GM23338 (cell line): ENCODE measurements at regions not wholly inside any gene's neighbourhood (a gene's known extent, or its start where the extent isn't known, plus 50 kb on each side); places are given as distances from the start of the nearest gene placed in this dataset.

Source experiments
- ATAC-seq: fragments of 200-7000 bp; cut with Tn5 transposase; 3 replicates; pipeline ENCODE4 v1.9.1; 2020
- DNase-seq: peaks from one replicate; pipeline ENCODE4 v3.0.0-alpha.2; 2015; ENCODE audit warnings: low spot score
- H2AFZ ChIP-seq: fragments of 200-600 bp; sonication (generic); 2 replicates; pipeline ENCODE4 v1.8.0; 2016; ENCODE audit warnings: antibody characterized with exemption, mild to moderate bottlenecking, moderate library complexity
- H3F3A ChIP-seq: fragments of 200-600 bp; sonication (generic); replicated peaks from 2 replicates; pipeline ENCODE4 v1.8.0; 2017; ENCODE audit warnings: antibody characterized with exemption, mixed run types, low read depth
- H3K27ac ChIP-seq: fragments of 200-600 bp; sonication (generic); 2 replicates; pipeline ENCODE4 v1.6.1; 2016; ENCODE audit warnings: low read depth
- H3K27me3 ChIP-seq: fragments of 200-600 bp; sonication (generic); 2 replicates; pipeline ENCODE4 v1.8.0; 2016; ENCODE audit warnings: mild to moderate bottlenecking, mixed run types, moderate library complexity; ENCODE audit not compliant: insufficient read depth
- H3K36me3 ChIP-seq: fragments of 200-600 bp; sonication (generic); 2 replicates; pipeline ENCODE4 v1.8.0; 2016; ENCODE audit warnings: mild to moderate bottlenecking; ENCODE audit not compliant: insufficient read depth
- H3K4me1 ChIP-seq: fragments of 200-600 bp; sonication (generic); 2 replicates; pipeline ENCODE4 v1.8.0; 2016; ENCODE audit warnings: mild to moderate bottlenecking, moderate library complexity; ENCODE audit not compliant: insufficient read depth
- H3K4me2 ChIP-seq: fragments of 200-600 bp; sonication (generic); 2 replicates; pipeline ENCODE4 v1.7.1; 2017; ENCODE audit warnings: mixed run types
- H3K4me3 ChIP-seq: fragments of 200-600 bp; sonication (generic); 2 replicates; pipeline ENCODE4 v1.6.1; 2016; ENCODE audit warnings: mixed run types
- H3K79me2 ChIP-seq: fragments of 200-600 bp; sonication (generic); replicated peaks from 2 replicates; pipeline ENCODE4 v1.8.0; 2017; ENCODE audit warnings: mild to moderate bottlenecking; ENCODE audit not compliant: insufficient read depth
- H3K9me2 ChIP-seq: fragments of 200-600 bp; sonication (generic); 2 replicates; pipeline ENCODE4 v1.8.0; 2017; ENCODE audit not compliant: insufficient read depth
- H4K20me1 ChIP-seq: fragments of 200-600 bp; sonication (generic); replicated peaks from 2 replicates; pipeline ENCODE4 v1.8.0; 2017; ENCODE audit warnings: mild to moderate bottlenecking; ENCODE audit not compliant: insufficient read depth
- H3K27ac Mint-ChIP-seq: 2 replicates; pipeline ENCODE4 v1.8.0; 2020; ENCODE audit warnings: inconsistent platforms, mild to moderate bottlenecking, moderate library complexity, mixed read lengths
- H3K27me3 Mint-ChIP-seq: 3 replicates; pipeline ENCODE4 v1.8.0; 2022; ENCODE audit warnings: low read depth, mild to moderate bottlenecking, moderate library complexity, mixed read lengths, inconsistent platforms; ENCODE audit not compliant: insufficient read depth, poor library complexity
- H3K36me3 Mint-ChIP-seq: 3 replicates; pipeline ENCODE4 v1.8.0; 2021; ENCODE audit warnings: low read depth, mild to moderate bottlenecking, inconsistent platforms, moderate library complexity, mixed read lengths
- H3K4me1 Mint-ChIP-seq: 3 replicates; pipeline ENCODE4 v1.8.0; 2020; ENCODE audit warnings: mild to moderate bottlenecking, inconsistent platforms, mixed read lengths
- H3K4me3 Mint-ChIP-seq: 3 replicates; pipeline ENCODE4 v1.8.0; 2021; ENCODE audit warnings: moderate library complexity, mild to moderate bottlenecking, inconsistent platforms, mixed read lengths
- H3K9me3 Mint-ChIP-seq: 3 replicates; pipeline ENCODE4 v1.8.0; 2020; ENCODE audit warnings: moderate library complexity, mild to moderate bottlenecking, inconsistent platforms, mixed read lengths
- EZH2phosphoT487 ChIP-seq: fragments of 200-600 bp; sonication (generic); IDR thresholded peaks from one replicate; pipeline ENCODE4 v1.8.1; 2018; ENCODE audit warnings: antibody characterized with exemption; ENCODE audit not compliant: unreplicated experiment
- JUNB ChIP-seq: IDR thresholded peaks from one replicate; pipeline ENCODE4 v1.6.1; 2016; ENCODE audit warnings: antibody characterized with exemption; ENCODE audit not compliant: unreplicated experiment
- NANOG ChIP-seq: IDR thresholded peaks from 2 replicates; pipeline ENCODE4 v1.6.1; 2016; ENCODE audit warnings: antibody characterized with exemption, borderline replicate concordance
- TF ChIP-seq, protein P1 (sequence below), 2 experiments: fragments of 200-600 bp in 1 of 2; sonication (generic) in 1 of 2; conservative IDR thresholded peaks; 2 replicates each; pipeline versions ENCODE4 v1.5.1 to v1.6.1; 2016 to 2017; ENCODE audit warnings: antibody characterized with exemption in 2 of 2, low read depth in 2 of 2, mild to moderate bottlenecking in 2 of 2, moderate library complexity in 1 of 2
- TF ChIP-seq, protein P2 (sequence below): IDR thresholded peaks from one replicate; pipeline ENCODE4 v1.6.1; 2018; ENCODE audit warnings: antibody characterized with exemption; ENCODE audit not compliant: unreplicated experiment

DNA sequence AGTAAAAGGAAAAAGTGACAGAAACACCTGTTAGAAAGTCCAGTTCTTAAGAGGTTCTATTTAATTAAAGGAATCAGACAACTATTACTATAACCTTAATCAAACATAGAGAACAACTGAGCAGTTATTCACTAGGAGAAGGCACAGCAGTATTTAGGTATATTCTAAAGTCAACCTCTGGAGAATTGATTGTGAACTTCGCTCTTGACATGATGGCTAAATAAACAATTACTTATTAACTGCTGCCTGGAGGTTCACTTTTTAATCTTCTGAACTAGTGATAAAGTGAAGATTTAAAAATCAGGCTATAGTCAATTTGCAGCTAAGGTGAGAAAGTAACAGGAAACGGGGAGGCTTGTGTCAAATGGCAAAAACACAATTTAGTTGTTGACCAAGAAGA lies 557.3 kb downstream of the FAM181B start:
- Mint-ChIP-seq H3K4me3 (no peak overlapping the region), H3K36me3 (0 out of 3 replicates have a peak, but pooled peaks cover 7% of the 10 kb centered on the region), H3K4me1 (peaks cover 4% of the 10 kb centered on the region; the same call in 2 of the 3 replicates), H3K9me3 (peaks cover 8% of the 10 kb centered on the region; the same call in 2 of the 3 replicates), H3K27me3 (no peaks in the 10 kb centered on the region), H3K27ac (no peak overlapping the region)
- peaks cover 3% of the 10 kb centered on the region; the same call in 1 of the 2 replicates for H3K36me3 ChIP-seq
- H2AFZ ChIP-seq: no peak overlapping the region
- no peaks in the 10 kb centered on the region for H3K79me2 ChIP-seq
- no peak overlapping the region for H3K27ac ChIP-seq
- H3K4me2 ChIP-seq: no peak overlapping the region
- ATAC-seq (no peak), DNase-seq (no peak)
- no peaks in the 10 kb centered on the region for H3K27me3 ChIP-seq
- no peaks in the 10 kb centered on the region for H4K20me1 ChIP-seq
- H3F3A ChIP-seq: no peaks in the 10 kb centered on the region
- peaks cover 9% of the 10 kb centered on the region; the same call in 1 of the 2 replicates for H3K9me2 ChIP-seq
- 0 out of 2 replicates have a peak, but pooled peaks cover 6% of the 10 kb centered on the region for H3K4me1 ChIP-seq
- TF ChIP-seq NANOG (no peak), EZH2phosphoT487 (no peak)
- TF ChIP-seq, protein P1, sequence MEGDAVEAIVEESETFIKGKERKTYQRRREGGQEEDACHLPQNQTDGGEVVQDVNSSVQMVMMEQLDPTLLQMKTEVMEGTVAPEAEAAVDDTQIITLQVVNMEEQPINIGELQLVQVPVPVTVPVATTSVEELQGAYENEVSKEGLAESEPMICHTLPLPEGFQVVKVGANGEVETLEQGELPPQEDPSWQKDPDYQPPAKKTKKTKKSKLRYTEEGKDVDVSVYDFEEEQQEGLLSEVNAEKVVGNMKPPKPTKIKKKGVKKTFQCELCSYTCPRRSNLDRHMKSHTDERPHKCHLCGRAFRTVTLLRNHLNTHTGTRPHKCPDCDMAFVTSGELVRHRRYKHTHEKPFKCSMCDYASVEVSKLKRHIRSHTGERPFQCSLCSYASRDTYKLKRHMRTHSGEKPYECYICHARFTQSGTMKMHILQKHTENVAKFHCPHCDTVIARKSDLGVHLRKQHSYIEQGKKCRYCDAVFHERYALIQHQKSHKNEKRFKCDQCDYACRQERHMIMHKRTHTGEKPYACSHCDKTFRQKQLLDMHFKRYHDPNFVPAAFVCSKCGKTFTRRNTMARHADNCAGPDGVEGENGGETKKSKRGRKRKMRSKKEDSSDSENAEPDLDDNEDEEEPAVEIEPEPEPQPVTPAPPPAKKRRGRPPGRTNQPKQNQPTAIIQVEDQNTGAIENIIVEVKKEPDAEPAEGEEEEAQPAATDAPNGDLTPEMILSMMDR (conservative IDR thresholded peaks at IDR 0.05; ENCODE audit: low read depth in 2 of 2): no peak
- H3K4me3 ChIP-seq: no peak overlapping the region

DNA sequence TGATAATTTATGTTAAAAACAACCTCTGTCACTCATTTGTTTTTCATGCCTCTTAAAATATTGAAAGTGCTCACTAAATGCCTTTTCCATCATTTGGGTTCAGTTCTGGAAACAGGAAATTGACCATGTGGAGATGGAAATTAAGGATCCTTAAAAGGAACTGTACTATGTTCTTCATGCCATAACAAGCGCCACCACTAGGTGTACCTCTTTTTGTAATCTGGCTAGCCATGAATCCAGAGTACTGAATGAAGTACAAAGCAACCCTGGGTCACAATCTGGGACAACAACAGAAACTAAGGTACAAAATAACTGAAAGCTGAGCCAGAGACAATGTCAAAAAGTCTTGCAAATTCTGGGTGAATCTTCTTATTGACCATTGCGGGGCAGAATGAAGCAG lies 559.1 kb downstream of the FAM181B start:
- Histone ChIP-seq H3K36me3 (no peaks in the 10 kb centered on the region), H3K9me2 (peaks cover 9% of the 10 kb centered on the region; the same call in 1 of the 2 replicates), H4K20me1 (no peaks in the 10 kb centered on the region), H3F3A (no peaks in the 10 kb centered on the region), H3K4me3 (no peak overlapping the region), H2AFZ (no peak overlapping the region), H3K27me3 (no peaks in the 10 kb centered on the region), H3K4me2 (no peak overlapping the region), H3K4me1 (0 out of 2 replicates have a peak, but pooled peaks cover 6% of the 10 kb centered on the region), H3K79me2 (no peaks in the 10 kb centered on the region), H3K27ac (no peak overlapping the region)
- Mint-ChIP-seq H3K9me3 (no peaks in the 10 kb centered on the region), H3K4me3 (no peak overlapping the region), H3K4me1 (peaks cover 4% of the 10 kb centered on the region; the same call in 2 of the 3 replicates), H3K27ac (no peak overlapping the region), H3K36me3 (no peaks in the 10 kb centered on the region), H3K27me3 (no peaks in the 10 kb centered on the region)
- ATAC-seq: peak; percentile 53
- DNase-seq: peak; percentile 73
- no peak for TF ChIP-seq JUNB
- TF ChIP-seq, protein P2, sequence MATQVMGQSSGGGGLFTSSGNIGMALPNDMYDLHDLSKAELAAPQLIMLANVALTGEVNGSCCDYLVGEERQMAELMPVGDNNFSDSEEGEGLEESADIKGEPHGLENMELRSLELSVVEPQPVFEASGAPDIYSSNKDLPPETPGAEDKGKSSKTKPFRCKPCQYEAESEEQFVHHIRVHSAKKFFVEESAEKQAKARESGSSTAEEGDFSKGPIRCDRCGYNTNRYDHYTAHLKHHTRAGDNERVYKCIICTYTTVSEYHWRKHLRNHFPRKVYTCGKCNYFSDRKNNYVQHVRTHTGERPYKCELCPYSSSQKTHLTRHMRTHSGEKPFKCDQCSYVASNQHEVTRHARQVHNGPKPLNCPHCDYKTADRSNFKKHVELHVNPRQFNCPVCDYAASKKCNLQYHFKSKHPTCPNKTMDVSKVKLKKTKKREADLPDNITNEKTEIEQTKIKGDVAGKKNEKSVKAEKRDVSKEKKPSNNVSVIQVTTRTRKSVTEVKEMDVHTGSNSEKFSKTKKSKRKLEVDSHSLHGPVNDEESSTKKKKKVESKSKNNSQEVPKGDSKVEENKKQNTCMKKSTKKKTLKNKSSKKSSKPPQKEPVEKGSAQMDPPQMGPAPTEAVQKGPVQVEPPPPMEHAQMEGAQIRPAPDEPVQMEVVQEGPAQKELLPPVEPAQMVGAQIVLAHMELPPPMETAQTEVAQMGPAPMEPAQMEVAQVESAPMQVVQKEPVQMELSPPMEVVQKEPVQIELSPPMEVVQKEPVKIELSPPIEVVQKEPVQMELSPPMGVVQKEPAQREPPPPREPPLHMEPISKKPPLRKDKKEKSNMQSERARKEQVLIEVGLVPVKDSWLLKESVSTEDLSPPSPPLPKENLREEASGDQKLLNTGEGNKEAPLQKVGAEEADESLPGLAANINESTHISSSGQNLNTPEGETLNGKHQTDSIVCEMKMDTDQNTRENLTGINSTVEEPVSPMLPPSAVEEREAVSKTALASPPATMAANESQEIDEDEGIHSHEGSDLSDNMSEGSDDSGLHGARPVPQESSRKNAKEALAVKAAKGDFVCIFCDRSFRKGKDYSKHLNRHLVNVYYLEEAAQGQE: no peak
- TF ChIP-seq, protein P1 (conservative IDR thresholded peaks at IDR 0.05; ENCODE audit: low read depth in 2 of 2): peak; percentile 53 to 74
